Left ventricle myocardium inferior (tissue), 1 donor: ENCODE measurements at regions not wholly inside any gene's neighbourhood (a gene's known extent, or its start where the extent isn't known, plus 50 kb on each side); places are given as distances from the start of the nearest gene placed in this dataset.

Experiments used
- DNase-seq: peaks from one replicate; pipeline ENCODE4 v3.0.0-alpha.2; 2020
- H3K27ac ChIP-seq: fragments of 200-600 bp; replicated peaks from 2 replicates; pipeline ENCODE4 v1.8.0; 2021
- H3K27me3 ChIP-seq: fragments of 200-600 bp; 2 replicates; pipeline ENCODE4 v1.8.0; 2021; ENCODE audit warnings: low read depth
- H3K36me3 ChIP-seq: fragments of 200-600 bp; 2 replicates; pipeline ENCODE4 v1.8.0; 2021
- H3K4me1 ChIP-seq: fragments of 200-600 bp; 2 replicates; pipeline ENCODE4 v1.8.0; 2021
- H3K4me3 ChIP-seq: fragments of 200-600 bp; 2 replicates; pipeline ENCODE4 v1.8.0; 2021; ENCODE audit warnings: mild to moderate bottlenecking, moderate library complexity
- H3K9me3 ChIP-seq: fragments of 200-600 bp; replicated peaks from 2 replicates; pipeline ENCODE4 v1.8.0; 2021
- CTCF ChIP-seq: fragments of 200-600 bp; IDR thresholded peaks from 2 replicates; pipeline ENCODE4 v1.8.0; 2021; ENCODE audit warnings: antibody characterized with exemption, mild to moderate bottlenecking, borderline replicate concordance
- intact Hi-C: fragments of 100-400 bp; cut with micrococcal nuclease; formaldehyde crosslinking; loops from one replicate; pipeline ENCODE4 v1.11.0; 2022
- donor health status: DM: no; HTN: yes; CAD: no; lungs with severe emphysema.

DNA sequence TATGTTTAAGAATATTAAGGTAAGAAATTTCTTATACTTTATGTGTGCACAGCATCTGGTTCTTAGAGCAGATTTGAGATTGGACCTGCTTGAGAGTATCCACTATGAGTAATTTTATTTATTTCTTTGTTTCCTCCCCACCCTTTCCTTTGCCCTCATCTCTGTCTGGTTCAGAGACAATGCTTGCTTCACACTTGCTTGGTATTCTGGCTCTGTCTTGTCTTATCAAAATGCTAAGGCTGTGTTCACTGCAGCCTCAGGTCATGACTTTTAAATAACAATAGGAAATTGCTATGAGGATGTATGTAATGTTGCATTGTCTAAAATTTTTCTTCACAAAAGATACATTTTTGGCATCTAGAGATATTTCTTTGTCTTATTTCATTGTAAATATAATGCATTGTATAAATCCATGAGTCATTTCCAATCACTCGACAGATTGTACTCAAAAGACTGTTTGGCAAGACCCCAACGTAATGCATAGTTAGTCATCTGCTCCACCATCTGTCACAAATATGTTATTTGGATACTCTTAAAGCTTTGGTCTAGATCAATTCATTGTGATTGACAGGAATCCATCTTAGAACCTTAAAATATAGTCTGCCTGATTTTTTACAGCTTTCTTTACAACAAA is 395.7 kb downstream of the AASDHPPT start:
- no peaks in the 10 kb centered on the region for H3K4me1 ChIP-seq
- H3K27ac ChIP-seq, result no peak overlapping the region
- no peak overlapping the region for H3K4me3 ChIP-seq
- H3K9me3 ChIP-seq, result peaks cover 11% of the 10 kb centered on the region
- no peak for DNase-seq
- no peak for TF ChIP-seq CTCF
- no peaks in the 10 kb centered on the region for H3K36me3 ChIP-seq
- no peaks in the 10 kb centered on the region for H3K27me3 ChIP-seq
- intact Hi-C loops, result no loop called here

DNA sequence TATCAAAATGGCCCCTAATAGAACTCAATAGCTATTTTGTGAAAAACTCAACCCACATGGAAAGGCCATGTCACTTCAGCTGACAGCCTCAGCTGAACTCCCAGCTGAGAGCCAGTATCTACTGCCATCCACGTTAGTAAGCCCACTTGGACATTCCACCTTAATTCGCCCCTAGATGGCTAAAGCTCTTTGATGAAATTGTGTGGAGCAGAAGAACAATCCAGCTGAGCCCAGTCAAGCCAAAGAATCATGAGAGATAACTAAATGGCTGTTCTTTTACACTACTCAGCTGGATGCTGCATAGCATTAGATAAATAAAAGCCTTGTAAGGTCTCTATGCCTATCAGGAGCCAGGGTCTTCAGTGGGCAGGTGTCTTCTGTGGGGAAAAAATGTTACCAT is 396.8 kb downstream of the AASDHPPT start:
- no peak for DNase-seq
- H3K4me1 ChIP-seq, result no peaks in the 10 kb centered on the region
- intact Hi-C loops, result no loop called here
- H3K4me3 ChIP-seq, result no peak overlapping the region
- no peak for TF ChIP-seq CTCF
- H3K36me3 ChIP-seq, result no peaks in the 10 kb centered on the region
- no peak overlapping the region for H3K27ac ChIP-seq
- no peaks in the 10 kb centered on the region for H3K27me3 ChIP-seq
- peaks cover 11% of the 10 kb centered on the region for H3K9me3 ChIP-seq

DNA sequence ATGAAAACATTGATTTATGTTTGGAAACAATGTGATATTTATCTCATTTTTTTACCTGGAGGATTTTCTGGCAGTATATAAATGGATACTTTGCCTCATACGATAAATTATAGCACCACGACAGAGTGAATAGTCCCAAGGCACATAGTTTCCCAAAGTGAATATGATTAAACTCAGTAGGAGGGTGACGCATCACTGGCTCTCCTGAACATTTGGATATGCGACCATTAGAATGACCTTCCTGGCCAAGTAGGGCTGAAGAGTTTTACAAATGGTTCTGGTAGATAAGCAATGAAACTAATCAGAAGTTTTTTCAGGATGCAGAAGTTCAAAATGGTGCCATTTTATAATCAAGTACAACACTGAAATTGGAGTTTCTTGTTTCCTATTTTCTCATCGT is 397.7 kb downstream of the AASDHPPT start:
- H3K27ac ChIP-seq, result no peak overlapping the region
- no peaks in the 10 kb centered on the region for H3K27me3 ChIP-seq
- no peaks in the 10 kb centered on the region for H3K36me3 ChIP-seq
- no peak overlapping the region for H3K4me3 ChIP-seq
- no peak for DNase-seq
- H3K9me3 ChIP-seq, result peaks cover 11% of the 10 kb centered on the region
- TF ChIP-seq CTCF, result no peak
- intact Hi-C loops, result no loop called here
- H3K4me1 ChIP-seq, result no peaks in the 10 kb centered on the region

- no peaks in the 10 kb centered on the region for H3K27me3 ChIP-seq
- no peak overlapping the region for H3K27ac ChIP-seq
- H3K4me3 ChIP-seq, result no peak overlapping the region
- no peak for DNase-seq
- no peaks in the 10 kb centered on the region for H3K4me1 ChIP-seq
- H3K9me3 ChIP-seq, result peaks cover 11% of the 10 kb centered on the region
- intact Hi-C loops, result no loop called here
- no peak for TF ChIP-seq CTCF
- H3K36me3 ChIP-seq, result no peaks in the 10 kb centered on the region
These were observed 400.3 kb downstream of the AASDHPPT start for GRCh38 chr11:106477776-106478175.

GRCh38 chr11:106479646-106480045 is 402.2 kb downstream of the AASDHPPT start:
- Histone ChIP-seq H3K4me1 (no peaks in the 10 kb centered on the region), H3K4me3 (no peak overlapping the region), H3K27me3 (no peaks in the 10 kb centered on the region), H3K36me3 (no peaks in the 10 kb centered on the region), H3K9me3 (peaks cover 2% of the 10 kb centered on the region), H3K27ac (no peak overlapping the region)
- intact Hi-C loops, result no loop called here
- DNase-seq, result no peak
- no peak for TF ChIP-seq CTCF
